Trophoblast cell (in vitro differentiated cells and primary cell): ENCODE measurements at regions not wholly inside any gene's neighbourhood (a gene's known extent, or its start where the extent isn't known, plus 50 kb on each side); places are given as distances from the start of the nearest gene placed in this dataset.
"Not testable (repeated sequence)": the region's sequence is repeated elsewhere in the genome, so short reads cannot be mapped to it uniquely, and the experiment has no call there.

Experiments
- DNase-seq, 2 donors: peaks; one replicate each; pipeline ENCODE4 v3.0.0-alpha.2; 2016
- H2AFZ ChIP-seq: 2 replicates; pipeline ENCODE4 v1.6.1; 2013; ENCODE audit warnings: low read length, moderate library complexity, mild to moderate bottlenecking; ENCODE audit not compliant: insufficient read depth, poor library complexity
- H2AK5ac ChIP-seq: 2 replicates; pipeline ENCODE4 v1.6.1; 2013; ENCODE audit warnings: mild to moderate bottlenecking, low read length
- H2BK120ac ChIP-seq: 2 replicates; pipeline ENCODE4 v1.6.1; 2013; ENCODE audit warnings: low read length, mild to moderate bottlenecking, moderate library complexity; ENCODE audit not compliant: insufficient read depth, poor library complexity
- H2BK12ac ChIP-seq: 2 replicates; pipeline ENCODE4 v1.6.1; 2013; ENCODE audit warnings: mild to moderate bottlenecking, low read length, moderate library complexity
- H2BK5ac ChIP-seq: 2 replicates; pipeline ENCODE4 v1.6.1; 2013; ENCODE audit warnings: low read length, low read depth, moderate library complexity, mild to moderate bottlenecking; ENCODE audit not compliant: poor library complexity
- H3K14ac ChIP-seq: 2 replicates; pipeline ENCODE4 v1.6.1; 2013; ENCODE audit warnings: mild to moderate bottlenecking, low read length
- H3K18ac ChIP-seq: 2 replicates; pipeline ENCODE4 v1.6.1; 2013; ENCODE audit warnings: mild to moderate bottlenecking, low read length
- H3K23ac ChIP-seq: 2 replicates; pipeline ENCODE4 v1.6.1; 2013; ENCODE audit warnings: low read length
- H3K27ac ChIP-seq: 2 replicates; pipeline ENCODE4 v1.5.1; 2013; ENCODE audit warnings: low read depth, mild to moderate bottlenecking, inconsistent platforms, low read length, moderate library complexity
- H3K27me3 ChIP-seq: 2 replicates; pipeline ENCODE4 v1.6.1; 2013; ENCODE audit warnings: inconsistent platforms, mild to moderate bottlenecking, low read length, moderate library complexity; ENCODE audit not compliant: insufficient read depth
- H3K36me3 ChIP-seq, 2 experiments: 1 replicate in 1 of 2; 2 replicates in 1 of 2; pipeline ENCODE4 v1.6.1; 2013; ENCODE audit warnings: low read length in 2 of 2, mild to moderate bottlenecking in 2 of 2, moderate library complexity in 1 of 2; ENCODE audit not compliant: insufficient read depth in 2 of 2, control insufficient read depth in 1 of 2
- H3K4ac ChIP-seq: 2 replicates; pipeline ENCODE4 v1.6.1; 2013; ENCODE audit warnings: low read depth, mild to moderate bottlenecking, low read length, moderate library complexity
- H3K4me1 ChIP-seq, 2 experiments: 1 replicate in 1 of 2; 2 replicates in 1 of 2; pipeline ENCODE4 v1.6.1; 2013; ENCODE audit warnings: low read length in 2 of 2, mild to moderate bottlenecking in 2 of 2, moderate library complexity in 1 of 2; ENCODE audit not compliant: insufficient read depth in 2 of 2, control insufficient read depth in 1 of 2
- H3K4me2 ChIP-seq: 2 replicates; pipeline ENCODE4 v1.6.1; 2013; ENCODE audit warnings: inconsistent platforms, mild to moderate bottlenecking, low read length, moderate library complexity
- H3K4me3 ChIP-seq: 2 replicates; pipeline ENCODE4 v1.5.1; 2013; ENCODE audit warnings: mild to moderate bottlenecking, low read depth, low read length, inconsistent platforms
- H3K79me1 ChIP-seq: one replicate; pipeline ENCODE4 v1.6.1; 2013; ENCODE audit warnings: low read length
- H3K79me2 ChIP-seq: 2 replicates; pipeline ENCODE4 v1.6.1; 2013; ENCODE audit warnings: low read length, mild to moderate bottlenecking; ENCODE audit not compliant: control insufficient read depth, insufficient read depth, poor library complexity
- H3K9ac ChIP-seq: 2 replicates; pipeline ENCODE4 v1.6.1; 2013; ENCODE audit warnings: mild to moderate bottlenecking, low read length
- H3K9me3 ChIP-seq: 2 replicates; pipeline ENCODE4 v1.6.1; 2013; ENCODE audit warnings: low read depth, mild to moderate bottlenecking, control low read depth, inconsistent platforms, low read length; ENCODE audit not compliant: insufficient read depth
- H4K12ac ChIP-seq: 2 replicates; pipeline ENCODE4 v1.6.1; 2013; ENCODE audit warnings: low read depth, mild to moderate bottlenecking, low read length, moderate library complexity
- H4K8ac ChIP-seq: 2 replicates; pipeline ENCODE4 v1.6.1; 2013; ENCODE audit warnings: low read depth, mild to moderate bottlenecking, low read length, moderate library complexity
- H4K91ac ChIP-seq: one replicate; pipeline ENCODE4 v1.6.1; 2013; ENCODE audit warnings: low read depth, mild to moderate bottlenecking, low read length, moderate library complexity
- WGBS: extraction: QIAGEN DNeasy Blood & Tissue Kit; methylation state at CpG from one replicate; pipeline ENCODE4 v1.1.7; 2013; ENCODE audit warnings: missing lambda C conversion rate; ENCODE audit not compliant: insufficient read length, insufficient coverage; ENCODE audit errors: extremely low coverage; 5-methylcytosine and 5-hydroxymethylcytosine counted together

- not testable (repeated sequence) for H3K4me3 ChIP-seq, H3K79me2 ChIP-seq, H3K27ac ChIP-seq, H4K91ac ChIP-seq, H4K12ac ChIP-seq, H3K4me1 ChIP-seq, H4K8ac ChIP-seq, DNase-seq, H3K23ac ChIP-seq, H2BK5ac ChIP-seq, H3K9me3 ChIP-seq, H2BK12ac ChIP-seq, H3K14ac ChIP-seq, H3K27me3 ChIP-seq, H3K18ac ChIP-seq, H3K4ac ChIP-seq, H3K79me1 ChIP-seq, H3K9ac ChIP-seq, H2AK5ac ChIP-seq, H2AFZ ChIP-seq, H2BK120ac ChIP-seq, H3K4me2 ChIP-seq
- WGBS = no CpG with 5 or more reads among the region's 12 CpGs
- peaks cover 37 to 42% of the 10 kb centered on the region in 2 experiments for H3K36me3 ChIP-seq
Measured at GRCh38 chr3:195965217-195965616, 56.9 kb upstream of the TNK2 start.

GRCh38 chr3:195964318-195965107 lies 56.2 kb upstream of the TNK2 start:
- not testable (repeated sequence) for H3K27me3 ChIP-seq, H3K4ac ChIP-seq, DNase-seq, H3K23ac ChIP-seq, H2BK12ac ChIP-seq, H3K79me1 ChIP-seq, H3K9ac ChIP-seq, H3K9me3 ChIP-seq, H3K18ac ChIP-seq, H3K27ac ChIP-seq, H4K12ac ChIP-seq, H3K4me3 ChIP-seq, H3K4me1 ChIP-seq, H2AFZ ChIP-seq, H3K4me2 ChIP-seq, H4K8ac ChIP-seq, H3K79me2 ChIP-seq, H3K14ac ChIP-seq, H2BK5ac ChIP-seq, H2AK5ac ChIP-seq, H2BK120ac ChIP-seq, H4K91ac ChIP-seq
- peaks cover 33 to 39% of the 10 kb centered on the region in 2 experiments for H3K36me3 ChIP-seq
- no CpG with 5 or more reads among the region's 15 CpGs for WGBS

- H3K27ac ChIP-seq, H4K91ac ChIP-seq, H3K79me1 ChIP-seq, H3K14ac ChIP-seq, H3K18ac ChIP-seq, H4K12ac ChIP-seq, H3K4ac ChIP-seq, H2AK5ac ChIP-seq, H2BK5ac ChIP-seq, DNase-seq, H3K9me3 ChIP-seq, H3K79me2 ChIP-seq, H4K8ac ChIP-seq, H2AFZ ChIP-seq, H3K4me3 ChIP-seq, H3K27me3 ChIP-seq, H2BK12ac ChIP-seq, H3K4me2 ChIP-seq, H3K4me1 ChIP-seq, H3K9ac ChIP-seq, H3K23ac ChIP-seq, H2BK120ac ChIP-seq: not testable (repeated sequence)
- H3K36me3 ChIP-seq = peaks cover 32 to 39% of the 10 kb centered on the region in 2 experiments
- no CpG with 5 or more reads among the region's 11 CpGs for WGBS
Measured at GRCh38 chr3:195962222-195962621, 53.9 kb upstream of the TNK2 start.

- H3K27ac ChIP-seq, H3K23ac ChIP-seq, H3K27me3 ChIP-seq, H4K12ac ChIP-seq, H2AFZ ChIP-seq, H3K4me1 ChIP-seq, H4K8ac ChIP-seq, H3K79me2 ChIP-seq, H3K4me3 ChIP-seq, H4K91ac ChIP-seq, H3K9ac ChIP-seq, H3K4ac ChIP-seq, H2AK5ac ChIP-seq, H2BK12ac ChIP-seq, H3K14ac ChIP-seq, H3K4me2 ChIP-seq, H3K79me1 ChIP-seq, H3K18ac ChIP-seq, H3K9me3 ChIP-seq, H2BK5ac ChIP-seq, H2BK120ac ChIP-seq: not testable (repeated sequence)
- peak in 1 of 2 donors; percentile 18 for DNase-seq
- peaks cover 27 to 35% of the 10 kb centered on the region in 2 experiments for H3K36me3 ChIP-seq
- no CpG with 5 or more reads among the region's 26 CpGs for WGBS
Measured at GRCh38 chr3:195960971-195961775, 52.8 kb upstream of the TNK2 start.
